ENCODE measurements at regions not wholly inside any gene's neighbourhood (a gene's known extent, or its start where the extent isn't known, plus 50 kb on each side); places are given as distances from the start of the nearest gene placed in this dataset.

GRCh38 chr1:182200025-182200812 is 138.7 kb upstream of the ZNF648 start:
- peak; percentile 46 to 85 (median 66) for DNase-seq (ENCODE audit: extremely low read depth in 1 of 4, low spot score in 3 of 4)
- no peak overlapping the region for H3K4me3 ChIP-seq
- no TSS peak for BruUV-seq (replicated peaks)
- H3K9ac ChIP-seq (ENCODE audit: insufficient read depth in 1 of 2, low read depth in 2 of 2, low read length in 2 of 2), result no peak overlapping the region
- in situ Hi-C loops (cut with MboI), result no loop called here
- ChIA-PET POLR2A (interaction anchor here (0.5 to 1.5 kb wide), 10 partner anchors 9 to 197 kb away, joined by 3 to 7 read pairs (median 4); no protein-coding TSS in a partner anchor), CTCF (ENCODE audit: low intra/inter-chr PET ratio) (interaction anchor here (1.1 kb wide), 1 partner anchor 113 kb away, joined by 3 read pairs; no protein-coding TSS in a partner anchor)
- peak; percentile 94 for ATAC-seq
- H3K27me3 ChIP-seq (ENCODE audit: control insufficient read depth in 2 of 2, insufficient read depth in 2 of 2, low read length in 2 of 2), result no peaks in the 10 kb centered on the region
- intact Hi-C loops (cut with micrococcal nuclease), result loop anchor here (1.0 to 2.0 kb wide), 4 partner anchors 57 to 196 kb away; no protein-coding TSS in a partner anchor
- H4K20me1 ChIP-seq (replicated peaks; ENCODE audit: control insufficient read depth, insufficient read depth, low read length), result no peaks in the 10 kb centered on the region
- H3K9me1 ChIP-seq (ENCODE audit: control insufficient read depth, insufficient read depth, low read length), result no peaks in the 10 kb centered on the region
- no peaks in the 10 kb centered on the region for H3K36me3 ChIP-seq (ENCODE audit: control insufficient read depth, insufficient read depth, low read length)
- H2AFZ ChIP-seq (ENCODE audit: low read depth, low read length), result no peak overlapping the region
- H3K79me2 ChIP-seq (ENCODE audit: control insufficient read depth, insufficient read depth, low read length), result no peaks in the 10 kb centered on the region
- peak; percentile 77 for FAIRE-seq
- peaks cover 0 to 11% of the 10 kb centered on the region in 2 experiments; a peak in 3 of 5 replicates for H3K4me1 ChIP-seq (replicated peaks in 1 of 2; ENCODE audit: control insufficient read depth in 2 of 2, insufficient read depth in 2 of 2, low read length in 2 of 2)
- H3K4me2 ChIP-seq (ENCODE audit: insufficient read depth, low read length), result no peak overlapping the region
- no peaks in the 10 kb centered on the region for H3K9me3 ChIP-seq (replicated peaks; ENCODE audit: control insufficient read depth, insufficient read depth, low read depth, low read length)
- no peak overlapping the region for H3K27ac ChIP-seq (ENCODE audit: extremely low read depth, low read depth, low read length)
- WGBS (ENCODE audit: insufficient coverage, low coverage, missing lambda C conversion rate), result 24% methylated on average over 4 of the region's 4 CpGs
- TF ChIP-seq ZNF655 (CRISPR knock-in tag; IDR thresholded peaks at IDR 0.05) (no peak), JUND (IDR thresholded peaks at IDR 0.05; ENCODE audit: borderline replicate concordance, low read depth, low read length) (peak; percentile 65; the same call in 1 of the 2 replicates), JUND (tag; IDR thresholded peaks at IDR 0.05; ENCODE audit: borderline replicate concordance, low read depth, low read length) (peak; percentile 64; the same call in 1 of the 3 replicates), BRD9 (IDR thresholded peaks at IDR 0.05; ENCODE audit: low read depth, partially characterized antibody) (peak; percentile 26), FOXM1 (IDR thresholded peaks at IDR 0.05; ENCODE audit: low read depth) (peak; percentile 90), FOXM1 (CRISPR knock-in tag; IDR thresholded peaks at IDR 0.05; ENCODE audit: low read depth) (no peak), CBFA2T3 (IDR thresholded peaks at IDR 0.05) (peak; percentile 98), C11orf30 (IDR thresholded peaks at IDR 0.05; ENCODE audit: low read depth) (no peak), ZNF395 (CRISPR knock-in tag; IDR thresholded peaks at IDR 0.05) (peak; percentile 61; the same call in 1 of the 2 replicates), PTTG1 (tag; IDR thresholded peaks at IDR 0.05; ENCODE audit: low read depth) (no peak), HEY1 (CRISPR knock-in tag; IDR thresholded peaks at IDR 0.05; ENCODE audit: borderline replicate concordance) (no peak), CREB3 (tag; conservative IDR thresholded peaks at IDR 0.05; ENCODE audit: low read depth) (no peak), SRSF9 (IDR thresholded peaks at IDR 0.05; ENCODE audit: borderline replicate concordance, low read depth, low read length) (no peak), IFI16 (CRISPR knock-in tag; IDR thresholded peaks at IDR 0.05) (no peak)

Data from K562 (cell line).